ENCODE measurements at regions not wholly inside any gene's neighbourhood (a gene's known extent, or its start where the extent isn't known, plus 50 kb on each side); places are given as distances from the start of the nearest gene placed in this dataset.

DNA sequence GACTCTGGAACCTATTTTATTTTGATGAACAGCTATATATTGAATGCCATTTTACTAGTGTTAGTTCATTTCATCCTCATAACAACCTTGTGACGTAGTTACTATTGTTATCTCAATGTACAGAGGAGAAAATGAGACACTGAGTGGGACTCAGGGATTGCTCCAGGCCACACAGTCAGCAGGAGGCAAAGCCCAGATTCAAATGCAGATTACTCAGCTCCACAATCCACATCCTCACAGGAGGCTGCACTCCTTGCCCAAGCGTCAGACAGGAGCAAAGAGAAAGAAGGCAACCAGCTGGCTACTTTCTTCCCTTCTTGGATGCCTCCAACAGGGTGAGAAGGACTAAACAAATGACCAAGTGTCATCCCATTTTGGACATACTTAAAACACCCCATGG, 92.0 kb upstream of the CCDC54 start:
- H3K4me3 ChIP-seq (ENCODE audit: low read depth, low read length): no peak overlapping the region
- DNase-seq (ENCODE audit: low read depth): no peak
- TF ChIP-seq, protein P1, sequence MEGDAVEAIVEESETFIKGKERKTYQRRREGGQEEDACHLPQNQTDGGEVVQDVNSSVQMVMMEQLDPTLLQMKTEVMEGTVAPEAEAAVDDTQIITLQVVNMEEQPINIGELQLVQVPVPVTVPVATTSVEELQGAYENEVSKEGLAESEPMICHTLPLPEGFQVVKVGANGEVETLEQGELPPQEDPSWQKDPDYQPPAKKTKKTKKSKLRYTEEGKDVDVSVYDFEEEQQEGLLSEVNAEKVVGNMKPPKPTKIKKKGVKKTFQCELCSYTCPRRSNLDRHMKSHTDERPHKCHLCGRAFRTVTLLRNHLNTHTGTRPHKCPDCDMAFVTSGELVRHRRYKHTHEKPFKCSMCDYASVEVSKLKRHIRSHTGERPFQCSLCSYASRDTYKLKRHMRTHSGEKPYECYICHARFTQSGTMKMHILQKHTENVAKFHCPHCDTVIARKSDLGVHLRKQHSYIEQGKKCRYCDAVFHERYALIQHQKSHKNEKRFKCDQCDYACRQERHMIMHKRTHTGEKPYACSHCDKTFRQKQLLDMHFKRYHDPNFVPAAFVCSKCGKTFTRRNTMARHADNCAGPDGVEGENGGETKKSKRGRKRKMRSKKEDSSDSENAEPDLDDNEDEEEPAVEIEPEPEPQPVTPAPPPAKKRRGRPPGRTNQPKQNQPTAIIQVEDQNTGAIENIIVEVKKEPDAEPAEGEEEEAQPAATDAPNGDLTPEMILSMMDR (conservative IDR thresholded peaks at IDR 0.05; ENCODE audit: low read depth, low read length): no peak

DNA sequence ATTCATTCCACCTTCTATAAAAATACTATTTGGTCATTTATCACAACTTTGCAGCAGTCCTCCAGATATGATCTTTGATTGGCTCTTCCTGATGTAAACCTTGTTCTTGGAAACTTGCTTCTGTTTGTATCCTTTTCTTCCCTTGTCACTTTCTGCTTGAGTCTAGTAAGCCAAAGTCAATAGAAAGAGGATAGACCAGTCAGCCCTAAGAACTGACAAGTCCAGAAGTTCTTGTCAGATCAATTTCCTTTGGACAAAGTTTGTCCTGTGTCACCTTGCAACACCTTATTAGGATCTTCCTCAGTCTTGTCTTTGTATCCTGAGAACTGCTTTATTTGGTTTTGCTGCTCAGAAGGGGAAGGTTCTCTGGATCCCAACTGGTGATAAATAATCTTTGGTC, 87.9 kb upstream of the CCDC54 start:
- no peak overlapping the region for H3K4me3 ChIP-seq (ENCODE audit: low read depth, low read length)
- TF ChIP-seq, protein P1 (conservative IDR thresholded peaks at IDR 0.05; ENCODE audit: low read depth, low read length): no peak
- no peak for DNase-seq (ENCODE audit: low read depth)

GRCh38 chr3:107294117-107294516, 83.1 kb upstream of the CCDC54 start:
- TF ChIP-seq, protein P1 (conservative IDR thresholded peaks at IDR 0.05; ENCODE audit: low read depth, low read length): no peak
- no peak overlapping the region for H3K4me3 ChIP-seq (ENCODE audit: low read depth, low read length)

GRCh38 chr3:107297597-107297996, 79.6 kb upstream of the CCDC54 start:
- TF ChIP-seq, protein P1 (conservative IDR thresholded peaks at IDR 0.05; ENCODE audit: low read depth, low read length): no peak
- no peak for DNase-seq (ENCODE audit: low read depth)
- no peak overlapping the region for H3K4me3 ChIP-seq (ENCODE audit: low read depth, low read length)

More at GRCh38 chr3:107294117-107294516, 83.1 kb upstream of the CCDC54 start:
- DNase-seq (ENCODE audit: low read depth): no peak

DNA sequence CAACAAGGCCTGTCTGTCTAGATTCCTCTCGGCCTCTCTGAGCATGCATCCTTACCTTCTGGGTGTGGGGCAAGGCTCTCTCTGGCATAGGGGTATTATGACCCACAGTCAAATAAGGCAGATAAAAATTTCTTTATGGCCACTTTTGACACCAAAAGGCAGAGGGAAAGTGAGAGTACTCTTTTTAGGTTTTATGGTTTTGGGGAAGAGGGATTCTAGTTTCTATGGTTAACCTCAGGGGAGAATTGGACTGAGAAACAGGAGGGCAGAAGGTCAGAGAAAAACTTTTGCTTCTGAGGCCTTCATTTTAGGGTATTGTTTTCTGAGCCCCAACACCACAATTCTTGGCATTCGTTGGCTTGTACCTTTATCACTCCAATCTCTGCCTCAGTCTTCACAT, 70.0 kb upstream of the CCDC54 start:
- TF ChIP-seq, protein P1 (conservative IDR thresholded peaks at IDR 0.05; ENCODE audit: low read depth, low read length): no peak
- DNase-seq (ENCODE audit: low read depth): no peak
- H3K4me3 ChIP-seq (ENCODE audit: low read depth, low read length): no peak overlapping the region

DNA sequence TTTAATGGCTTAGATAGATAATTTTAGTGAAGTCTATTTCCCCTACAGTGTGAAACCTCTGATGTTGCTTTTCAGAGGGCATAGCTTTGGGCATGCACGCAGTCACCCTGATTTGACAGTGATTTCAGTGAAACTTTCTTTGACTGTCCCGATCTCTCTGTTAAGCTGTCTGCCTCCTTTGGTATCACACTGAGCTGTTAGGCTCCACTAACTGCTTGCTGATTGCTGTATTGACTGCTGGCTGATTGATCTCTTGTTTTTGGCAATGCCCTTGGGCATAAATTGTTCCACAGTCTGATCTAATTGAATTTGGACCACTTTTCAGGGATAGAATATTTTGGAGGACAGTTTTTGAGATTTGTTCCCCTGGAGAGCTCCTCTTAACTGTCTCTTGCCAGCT, 68.5 kb upstream of the CCDC54 start:
- DNase-seq (ENCODE audit: low read depth): no peak
- H3K4me3 ChIP-seq (ENCODE audit: low read depth, low read length): no peak overlapping the region
- TF ChIP-seq, protein P1 (conservative IDR thresholded peaks at IDR 0.05; ENCODE audit: low read depth, low read length): no peak

DNA sequence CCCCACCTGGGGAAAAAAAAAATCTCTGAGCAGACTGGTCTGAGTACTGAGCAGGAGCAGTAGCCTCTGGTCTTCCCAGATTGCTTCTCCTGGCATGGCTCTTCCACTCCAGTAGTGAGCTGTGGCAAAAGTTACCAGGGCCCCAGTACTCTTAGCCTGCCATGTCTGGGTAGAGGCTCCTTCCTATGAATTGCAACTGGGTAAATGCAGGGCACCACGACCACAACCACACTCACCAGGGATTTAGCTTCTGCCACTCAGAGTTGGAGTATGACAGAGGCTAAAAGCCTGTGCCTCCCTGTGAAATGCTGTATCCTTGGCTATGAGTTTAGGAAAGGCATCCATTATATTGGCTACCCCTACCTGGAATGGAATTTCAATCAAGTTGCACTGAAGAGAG, 67.9 kb upstream of the CCDC54 start:
- no peak for DNase-seq (ENCODE audit: low read depth)
- no peak overlapping the region for H3K4me3 ChIP-seq (ENCODE audit: low read depth, low read length)
- TF ChIP-seq, protein P1 (conservative IDR thresholded peaks at IDR 0.05; ENCODE audit: low read depth, low read length): no peak
